ENCODE measurements at regions not wholly inside any gene's neighbourhood (a gene's known extent, or its start where the extent isn't known, plus 50 kb on each side); places are given as distances from the start of the nearest gene placed in this dataset.

DNA sequence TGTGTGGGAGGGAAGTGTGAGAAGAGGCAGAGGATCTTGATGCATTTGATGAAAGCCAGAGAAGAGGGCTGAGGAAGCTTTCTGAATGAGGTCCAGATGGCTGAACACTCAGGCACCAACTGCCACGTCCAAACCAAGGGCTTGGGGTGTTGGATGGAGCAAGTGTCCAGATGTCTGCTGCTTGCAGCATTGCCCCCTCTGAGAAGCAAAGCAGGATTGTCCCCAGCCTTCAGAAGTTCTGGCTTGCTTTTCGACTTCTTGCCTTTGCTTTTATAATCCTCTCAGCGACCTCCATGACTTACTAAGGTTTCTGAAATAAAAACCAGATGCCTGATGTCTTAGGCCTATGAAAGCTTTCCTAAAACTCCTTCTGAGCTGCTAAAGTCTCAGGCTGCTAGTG is 182.5 kb downstream of the HUNK start:
- TF ChIP-seq MAX (IDR thresholded peaks at IDR 0.05; ENCODE audit: low read depth, low read length): no peak
- TF ChIP-seq MYC (IDR thresholded peaks at IDR 0.05; ENCODE audit: low read depth, low read length): no peak
- TF ChIP-seq POLR2A (IDR thresholded peaks at IDR 0.05; ENCODE audit: extremely low read depth, insufficient read length): no peak
- TF ChIP-seq, protein P1, sequence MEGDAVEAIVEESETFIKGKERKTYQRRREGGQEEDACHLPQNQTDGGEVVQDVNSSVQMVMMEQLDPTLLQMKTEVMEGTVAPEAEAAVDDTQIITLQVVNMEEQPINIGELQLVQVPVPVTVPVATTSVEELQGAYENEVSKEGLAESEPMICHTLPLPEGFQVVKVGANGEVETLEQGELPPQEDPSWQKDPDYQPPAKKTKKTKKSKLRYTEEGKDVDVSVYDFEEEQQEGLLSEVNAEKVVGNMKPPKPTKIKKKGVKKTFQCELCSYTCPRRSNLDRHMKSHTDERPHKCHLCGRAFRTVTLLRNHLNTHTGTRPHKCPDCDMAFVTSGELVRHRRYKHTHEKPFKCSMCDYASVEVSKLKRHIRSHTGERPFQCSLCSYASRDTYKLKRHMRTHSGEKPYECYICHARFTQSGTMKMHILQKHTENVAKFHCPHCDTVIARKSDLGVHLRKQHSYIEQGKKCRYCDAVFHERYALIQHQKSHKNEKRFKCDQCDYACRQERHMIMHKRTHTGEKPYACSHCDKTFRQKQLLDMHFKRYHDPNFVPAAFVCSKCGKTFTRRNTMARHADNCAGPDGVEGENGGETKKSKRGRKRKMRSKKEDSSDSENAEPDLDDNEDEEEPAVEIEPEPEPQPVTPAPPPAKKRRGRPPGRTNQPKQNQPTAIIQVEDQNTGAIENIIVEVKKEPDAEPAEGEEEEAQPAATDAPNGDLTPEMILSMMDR (IDR thresholded peaks at IDR 0.05; ENCODE audit: low read depth, low read length): no peak
- DNase-seq (ENCODE audit: low read depth): no peak
- H3K4me3 ChIP-seq (ENCODE audit: low read depth, low read length): no peak overlapping the region
